T-helper 1 cell (primary cell): ENCODE measurements at regions not wholly inside any gene's neighbourhood (a gene's known extent, or its start where the extent isn't known, plus 50 kb on each side); places are given as distances from the start of the nearest gene placed in this dataset.

Source experiments
- DNase-seq, 5 donors: peaks; one replicate each; pipeline ENCODE4 v3.0.0-alpha.2; 2012 to 2020

GRCh38 chr4:160247091-160247656, 1144.3 kb downstream of the RAPGEF2 start:
- no peak for DNase-seq

GRCh38 chr4:160251522-160252170, 1148.8 kb downstream of the RAPGEF2 start:
- DNase-seq, result no peak

- DNase-seq, result no peak
Observed at GRCh38 chr4:160257318-160257717, 1154.4 kb downstream of the RAPGEF2 start.

GRCh38 chr4:160265014-160265413, 1162.1 kb downstream of the RAPGEF2 start:
- no peak for DNase-seq

- DNase-seq, result no peak
Observed at GRCh38 chr4:160265836-160266235, 1163.0 kb downstream of the RAPGEF2 start.

GRCh38 chr4:160276785-160277325, 1174.0 kb downstream of the RAPGEF2 start:
- DNase-seq, result no peak

GRCh38 chr4:160283081-160283480, 1180.2 kb downstream of the RAPGEF2 start:
- no peak for DNase-seq

GRCh38 chr4:160284516-160284915, 1181.6 kb downstream of the RAPGEF2 start:
- no peak for DNase-seq

- DNase-seq, result no peak
Observed at GRCh38 chr4:160286051-160286450, 1183.2 kb downstream of the RAPGEF2 start.

- DNase-seq, result no peak
Observed at GRCh38 chr4:160296476-160296875, 1193.6 kb downstream of the RAPGEF2 start.

- DNase-seq, result no peak
Observed at GRCh38 chr4:160299177-160299576, 1196.3 kb downstream of the RAPGEF2 start.

GRCh38 chr4:160299608-160300007, 1196.7 kb downstream of the RAPGEF2 start:
- DNase-seq, result no peak

- DNase-seq, result no peak
Observed at GRCh38 chr4:160316036-160316435, 1213.2 kb downstream of the RAPGEF2 start.

- DNase-seq, result no peak
Observed at GRCh38 chr4:160318567-160319220, 1215.8 kb downstream of the RAPGEF2 start.

GRCh38 chr4:160319221-160319867, 1216.5 kb downstream of the RAPGEF2 start:
- DNase-seq, result no peak

GRCh38 chr4:160319868-160320260, 1217.0 kb downstream of the RAPGEF2 start:
- DNase-seq, result no peak

GRCh38 chr4:160326110-160326509, 1223.2 kb downstream of the RAPGEF2 start:
- no peak for DNase-seq

- DNase-seq, result no peak
Observed at GRCh38 chr4:160347197-160347596, 1244.3 kb downstream of the RAPGEF2 start.

- DNase-seq, result no peak
Observed at GRCh38 chr4:160350944-160351343, 1248.1 kb downstream of the RAPGEF2 start.

- no peak for DNase-seq
Observed at GRCh38 chr4:160352637-160353036, 1249.8 kb downstream of the RAPGEF2 start.

- DNase-seq, result no peak
Observed at GRCh38 chr4:160353548-160353947, 1250.7 kb downstream of the RAPGEF2 start.

- no peak for DNase-seq
Observed at GRCh38 chr4:160362478-160362877, 1259.6 kb downstream of the RAPGEF2 start.

- DNase-seq, result no peak
Observed at GRCh38 chr4:160364217-160364616, 1261.3 kb downstream of the RAPGEF2 start.
